ENCODE measurements at regions not wholly inside any gene's neighbourhood (a gene's known extent, or its start where the extent isn't known, plus 50 kb on each side); places are given as distances from the start of the nearest gene placed in this dataset.

- Histone ChIP-seq H3K4me3 (no peak overlapping the region), H3K9me3 (no peaks in the 10 kb centered on the region), H3K27me3 (no peaks in the 10 kb centered on the region), H3K27ac (no peak overlapping the region), H3K4me1 (no peaks in the 10 kb centered on the region), H3K36me3 (no peaks in the 10 kb centered on the region)
- no peak for ATAC-seq
- TF ChIP-seq, protein P1, sequence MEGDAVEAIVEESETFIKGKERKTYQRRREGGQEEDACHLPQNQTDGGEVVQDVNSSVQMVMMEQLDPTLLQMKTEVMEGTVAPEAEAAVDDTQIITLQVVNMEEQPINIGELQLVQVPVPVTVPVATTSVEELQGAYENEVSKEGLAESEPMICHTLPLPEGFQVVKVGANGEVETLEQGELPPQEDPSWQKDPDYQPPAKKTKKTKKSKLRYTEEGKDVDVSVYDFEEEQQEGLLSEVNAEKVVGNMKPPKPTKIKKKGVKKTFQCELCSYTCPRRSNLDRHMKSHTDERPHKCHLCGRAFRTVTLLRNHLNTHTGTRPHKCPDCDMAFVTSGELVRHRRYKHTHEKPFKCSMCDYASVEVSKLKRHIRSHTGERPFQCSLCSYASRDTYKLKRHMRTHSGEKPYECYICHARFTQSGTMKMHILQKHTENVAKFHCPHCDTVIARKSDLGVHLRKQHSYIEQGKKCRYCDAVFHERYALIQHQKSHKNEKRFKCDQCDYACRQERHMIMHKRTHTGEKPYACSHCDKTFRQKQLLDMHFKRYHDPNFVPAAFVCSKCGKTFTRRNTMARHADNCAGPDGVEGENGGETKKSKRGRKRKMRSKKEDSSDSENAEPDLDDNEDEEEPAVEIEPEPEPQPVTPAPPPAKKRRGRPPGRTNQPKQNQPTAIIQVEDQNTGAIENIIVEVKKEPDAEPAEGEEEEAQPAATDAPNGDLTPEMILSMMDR (IDR thresholded peaks at IDR 0.05) = no peak
- TF ChIP-seq POLR2A (IDR thresholded peaks at IDR 0.05) = no peak
- intact Hi-C loops (cut with DNase I) = no loop called here
- DNase-seq = no peak
- 88 to 94% (median 93%) methylated on average over 1 of the region's 1 CpG for WGBS, 4 donors
Observed at GRCh38 chr13:61204025-61204424, 211.6 kb downstream of the PCDH20 start.

DNA sequence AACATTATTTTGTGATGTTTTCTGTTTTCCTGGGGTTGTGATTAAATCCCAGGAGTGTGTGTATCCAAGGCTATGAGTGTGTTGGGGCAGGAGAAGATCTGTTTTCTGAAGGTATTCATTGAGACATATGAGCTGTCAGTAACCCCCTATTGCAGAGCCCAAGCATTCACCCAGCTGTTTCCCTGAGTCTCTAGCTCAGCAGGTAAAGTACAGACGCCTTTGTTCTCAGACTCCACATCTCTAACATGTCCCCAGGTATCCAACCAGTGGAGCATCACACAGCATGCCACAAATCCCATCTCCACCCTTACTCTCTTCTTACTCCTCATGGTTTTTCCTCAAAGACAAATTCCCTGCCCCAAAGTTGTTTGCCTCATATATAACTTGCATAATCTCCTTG lies 213.6 kb downstream of the PCDH20 start:
- Histone ChIP-seq H3K4me3 (no peak overlapping the region), H3K4me1 (no peaks in the 10 kb centered on the region), H3K36me3 (no peaks in the 10 kb centered on the region), H3K27ac (no peak overlapping the region), H3K27me3 (no peaks in the 10 kb centered on the region), H3K9me3 (no peaks in the 10 kb centered on the region)
- ATAC-seq = no peak
- 25 to 41% (median 34%) methylated on average over 1 of the region's 1 CpG for WGBS, 4 donors
- TF ChIP-seq POLR2A (IDR thresholded peaks at IDR 0.05) = no peak
- TF ChIP-seq, protein P1 (IDR thresholded peaks at IDR 0.05) = no peak
- intact Hi-C loops (cut with DNase I) = no loop called here
- no peak for DNase-seq

GRCh38 chr13:61192826-61193225 lies 222.8 kb downstream of the PCDH20 start:
- ATAC-seq (no peak), DNase-seq (no peak)
- no peaks in the 10 kb centered on the region for H3K36me3 ChIP-seq
- no peaks in the 10 kb centered on the region for H3K4me1 ChIP-seq
- H3K27ac ChIP-seq = no peak overlapping the region
- 89 to 94% (median 92%) methylated on average over 1 of the region's 1 CpG for WGBS, 4 donors
- intact Hi-C loops (cut with DNase I) = no loop called here
- no peaks in the 10 kb centered on the region for H3K27me3 ChIP-seq
- TF ChIP-seq, protein P1 (IDR thresholded peaks at IDR 0.05) = no peak
- TF ChIP-seq POLR2A (IDR thresholded peaks at IDR 0.05) = no peak
- no peaks in the 10 kb centered on the region for H3K9me3 ChIP-seq
- no peak overlapping the region for H3K4me3 ChIP-seq

DNA sequence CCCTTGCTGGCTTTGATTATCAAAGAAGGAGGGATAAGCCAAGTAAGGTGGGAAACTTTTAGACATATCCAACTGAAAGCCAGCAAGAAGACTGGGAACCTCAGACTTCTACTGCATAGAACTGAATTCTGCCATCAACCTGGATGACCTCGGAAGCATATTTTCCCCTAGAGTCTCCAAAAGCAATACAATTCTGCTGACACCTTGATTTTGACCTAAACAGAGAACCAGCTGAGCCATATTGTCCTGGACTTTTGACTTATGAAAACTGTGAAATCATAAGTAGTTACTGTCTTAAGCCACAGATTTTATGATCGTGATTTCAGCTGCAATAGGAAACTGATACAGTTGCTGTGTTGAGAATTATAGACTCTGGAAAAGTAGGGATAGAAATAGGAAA lies 227.6 kb downstream of the PCDH20 start:
- intact Hi-C loops (cut with DNase I) = no loop called here
- H3K4me1 ChIP-seq = no peaks in the 10 kb centered on the region
- H3K9me3 ChIP-seq = no peaks in the 10 kb centered on the region
- no peak overlapping the region for H3K4me3 ChIP-seq
- DNase-seq (no peak), ATAC-seq (no peak)
- H3K36me3 ChIP-seq = no peaks in the 10 kb centered on the region
- no peaks in the 10 kb centered on the region for H3K27me3 ChIP-seq
- WGBS, 4 donors = 87 to 92% (median 90%) methylated on average over 2 of the region's 2 CpGs
- TF ChIP-seq, protein P1 (IDR thresholded peaks at IDR 0.05) = no peak
- TF ChIP-seq POLR2A (IDR thresholded peaks at IDR 0.05) = no peak
- no peak overlapping the region for H3K27ac ChIP-seq

Data from heart left ventricle (tissue), 16 donors.